Suprapubic skin (tissue), 4 donors: ENCODE measurements at regions not wholly inside any gene's neighbourhood (a gene's known extent, or its start where the extent isn't known, plus 50 kb on each side); places are given as distances from the start of the nearest gene placed in this dataset.

Experiments
- DNase-seq, 2 donors: peaks; one replicate each; pipeline ENCODE4 v3.0.0-alpha.2; 2019; ENCODE audit warnings: low spot score in 2 of 2
- H3K27ac ChIP-seq: fragments of 200-600 bp; sonication (generic); one replicate; pipeline ENCODE4 v1.5.1; 2019
- H3K27me3 ChIP-seq: fragments of 200-600 bp; sonication (generic); one replicate; pipeline ENCODE4 v1.5.1; 2019
- H3K36me3 ChIP-seq: fragments of 200-600 bp; sonication (generic); one replicate; pipeline ENCODE4 v1.5.1; 2019
- H3K4me1 ChIP-seq: fragments of 200-600 bp; sonication (generic); one replicate; pipeline ENCODE4 v1.5.1; 2019
- H3K4me3 ChIP-seq: fragments of 200-600 bp; sonication (generic); one replicate; pipeline ENCODE4 v1.5.1; 2019; ENCODE audit warnings: mild to moderate bottlenecking
- H3K9me3 ChIP-seq: fragments of 200-600 bp; sonication (generic); one replicate; pipeline ENCODE4 v1.5.1; 2019
- EP300 ChIP-seq: sonication (generic); formaldehyde crosslinking; IDR thresholded peaks from one replicate; pipeline ENCODE4 v1.6.1; 2017; ENCODE audit warnings: antibody characterized with exemption
- POLR2A ChIP-seq, 2 donors: fragments of 450-650 bp; IDR thresholded peaks; one replicate each; pipeline ENCODE4 v1.6.1; 2017; ENCODE audit warnings: antibody characterized with exemption in 2 of 2, mild to moderate bottlenecking in 2 of 2, moderate library complexity in 2 of 2
- POLR2AphosphoS5 ChIP-seq, 3 donors: sonication (generic); formaldehyde crosslinking; IDR thresholded peaks; one replicate each; pipeline ENCODE4 v1.6.1; 2017; ENCODE audit warnings: antibody characterized with exemption in 3 of 3
- WGBS: methylation state at CpG from one replicate; pipeline ENCODE4 v1.1.5; 2018; 5-methylcytosine and 5-hydroxymethylcytosine counted together
- TF ChIP-seq, protein P1 (sequence below), 2 donors: fragments of 200-600 bp in 1 of 2; fragments of 450-650 bp in 1 of 2; sonication (generic) in 1 of 2; IDR thresholded peaks; one replicate each; pipeline ENCODE4 v1.5.1; 2016 to 2019; ENCODE audit warnings: antibody characterized with exemption in 2 of 2, mild to moderate bottlenecking in 1 of 2, moderate library complexity in 1 of 2

GRCh38 chr13:40457929-40458719 lies 208.3 kb downstream of the FOXO1 start:
- Histone ChIP-seq H3K27ac (no peak overlapping the region), H3K4me1 (peaks cover 8% of the 10 kb centered on the region), H3K9me3 (no peaks in the 10 kb centered on the region), H3K4me3 (no peak overlapping the region), H3K27me3 (no peaks in the 10 kb centered on the region), H3K36me3 (no peaks in the 10 kb centered on the region)
- WGBS: 74% methylated on average over 12 of the region's 12 CpGs
- TF ChIP-seq EP300 (no peak), POLR2AphosphoS5 (IDR thresholded peaks at IDR 0.05) (no peak), POLR2A (IDR thresholded peaks at IDR 0.05) (no peak)
- TF ChIP-seq, protein P1, sequence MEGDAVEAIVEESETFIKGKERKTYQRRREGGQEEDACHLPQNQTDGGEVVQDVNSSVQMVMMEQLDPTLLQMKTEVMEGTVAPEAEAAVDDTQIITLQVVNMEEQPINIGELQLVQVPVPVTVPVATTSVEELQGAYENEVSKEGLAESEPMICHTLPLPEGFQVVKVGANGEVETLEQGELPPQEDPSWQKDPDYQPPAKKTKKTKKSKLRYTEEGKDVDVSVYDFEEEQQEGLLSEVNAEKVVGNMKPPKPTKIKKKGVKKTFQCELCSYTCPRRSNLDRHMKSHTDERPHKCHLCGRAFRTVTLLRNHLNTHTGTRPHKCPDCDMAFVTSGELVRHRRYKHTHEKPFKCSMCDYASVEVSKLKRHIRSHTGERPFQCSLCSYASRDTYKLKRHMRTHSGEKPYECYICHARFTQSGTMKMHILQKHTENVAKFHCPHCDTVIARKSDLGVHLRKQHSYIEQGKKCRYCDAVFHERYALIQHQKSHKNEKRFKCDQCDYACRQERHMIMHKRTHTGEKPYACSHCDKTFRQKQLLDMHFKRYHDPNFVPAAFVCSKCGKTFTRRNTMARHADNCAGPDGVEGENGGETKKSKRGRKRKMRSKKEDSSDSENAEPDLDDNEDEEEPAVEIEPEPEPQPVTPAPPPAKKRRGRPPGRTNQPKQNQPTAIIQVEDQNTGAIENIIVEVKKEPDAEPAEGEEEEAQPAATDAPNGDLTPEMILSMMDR (IDR thresholded peaks at IDR 0.05): no peak
- no peak for DNase-seq

GRCh38 chr13:40458720-40458990 lies 207.8 kb downstream of the FOXO1 start:
- no peak overlapping the region for H3K4me3 ChIP-seq
- H3K4me1 ChIP-seq: peaks cover 3% of the 10 kb centered on the region
- no peak overlapping the region for H3K27ac ChIP-seq
- H3K36me3 ChIP-seq: no peaks in the 10 kb centered on the region
- TF ChIP-seq, protein P1 (IDR thresholded peaks at IDR 0.05): no peak
- TF ChIP-seq EP300: no peak
- TF ChIP-seq POLR2A (IDR thresholded peaks at IDR 0.05): no peak
- no peak for TF ChIP-seq POLR2AphosphoS5 (IDR thresholded peaks at IDR 0.05)
- H3K27me3 ChIP-seq: no peaks in the 10 kb centered on the region
- WGBS: 89% methylated on average over 7 of the region's 7 CpGs
- no peak for DNase-seq
- no peaks in the 10 kb centered on the region for H3K9me3 ChIP-seq

DNA sequence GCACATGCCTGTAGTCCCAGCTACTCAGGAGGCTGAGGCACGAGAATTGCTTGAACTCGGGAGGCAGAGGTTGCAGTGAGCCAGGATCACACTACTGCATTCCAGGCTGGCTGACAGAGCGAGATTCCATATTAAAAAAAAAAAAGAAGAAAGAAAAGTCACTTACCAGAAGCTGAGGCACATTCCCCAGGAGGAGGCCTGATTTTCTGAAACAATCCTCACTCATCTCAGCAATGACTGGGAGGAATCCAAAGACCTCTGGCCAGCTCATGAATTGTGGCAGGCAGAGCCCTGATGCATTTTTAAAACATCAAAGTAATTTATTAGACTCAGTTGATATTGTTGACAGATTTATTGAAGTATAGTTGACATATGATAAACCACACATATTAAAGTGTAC lies 206.3 kb downstream of the FOXO1 start:
- H3K27ac ChIP-seq: no peak overlapping the region
- H3K4me3 ChIP-seq: no peak overlapping the region
- TF ChIP-seq POLR2AphosphoS5 (IDR thresholded peaks at IDR 0.05): no peak
- no peak for TF ChIP-seq POLR2A (IDR thresholded peaks at IDR 0.05)
- TF ChIP-seq, protein P1 (IDR thresholded peaks at IDR 0.05): no peak
- TF ChIP-seq EP300: no peak
- no peak for DNase-seq
- no peaks in the 10 kb centered on the region for H3K27me3 ChIP-seq
- H3K36me3 ChIP-seq: no peaks in the 10 kb centered on the region
- no peaks in the 10 kb centered on the region for H3K4me1 ChIP-seq
- WGBS: 96% methylated on average over 3 of the region's 3 CpGs
- no peaks in the 10 kb centered on the region for H3K9me3 ChIP-seq

- WGBS: 82% methylated on average over 12 of the region's 12 CpGs
- Histone ChIP-seq H3K36me3 (no peaks in the 10 kb centered on the region), H3K9me3 (no peaks in the 10 kb centered on the region), H3K27me3 (no peaks in the 10 kb centered on the region), H3K27ac (no peak overlapping the region), H3K4me1 (no peaks in the 10 kb centered on the region), H3K4me3 (no peak overlapping the region)
- no peak for DNase-seq
- no peak for TF ChIP-seq POLR2AphosphoS5 (IDR thresholded peaks at IDR 0.05)
- no peak for TF ChIP-seq POLR2A (IDR thresholded peaks at IDR 0.05)
- TF ChIP-seq, protein P1 (IDR thresholded peaks at IDR 0.05): no peak
- no peak for TF ChIP-seq EP300
Measured at GRCh38 chr13:40464337-40465014, 202.0 kb downstream of the FOXO1 start.

GRCh38 chr13:40465015-40465390 lies 201.4 kb downstream of the FOXO1 start:
- TF ChIP-seq, protein P1 (IDR thresholded peaks at IDR 0.05): no peak
- TF ChIP-seq EP300: no peak
- no peak for TF ChIP-seq POLR2AphosphoS5 (IDR thresholded peaks at IDR 0.05)
- no peak for TF ChIP-seq POLR2A (IDR thresholded peaks at IDR 0.05)
- WGBS: 98% methylated on average over 3 of the region's 3 CpGs
- Histone ChIP-seq H3K36me3 (no peaks in the 10 kb centered on the region), H3K9me3 (no peaks in the 10 kb centered on the region), H3K27ac (no peak overlapping the region), H3K27me3 (no peaks in the 10 kb centered on the region), H3K4me1 (no peaks in the 10 kb centered on the region), H3K4me3 (no peak overlapping the region)
- no peak for DNase-seq
